Neural progenitor cell (in vitro differentiated cells): ENCODE measurements at regions not wholly inside any gene's neighbourhood (a gene's known extent, or its start where the extent isn't known, plus 50 kb on each side); places are given as distances from the start of the nearest gene placed in this dataset.

Source experiments
- DNase-seq: peaks from one replicate; pipeline ENCODE4 v3.0.0-alpha.2; 2016; ENCODE audit warnings: low spot score
- H2AFZ ChIP-seq: fragments of 200-600 bp; sonication (generic); replicated peaks from 2 replicates; pipeline ENCODE4 v1.6.1; 2016; ENCODE audit warnings: antibody characterized with exemption
- H3F3A ChIP-seq: fragments of 200-600 bp; sonication (generic); 2 replicates; pipeline ENCODE4 v1.6.1; 2016; ENCODE audit warnings: antibody characterized with exemption, low read depth
- H3K27ac ChIP-seq: fragments of 200-600 bp; sonication (generic); 2 replicates; pipeline ENCODE4 v1.5.1; 2016; ENCODE audit warnings: mild to moderate bottlenecking
- H3K27me3 ChIP-seq: fragments of 200-600 bp; sonication (generic); 2 replicates; pipeline ENCODE4 v1.6.1; 2016; ENCODE audit warnings: mild to moderate bottlenecking, moderate library complexity
- H3K36me3 ChIP-seq: fragments of 200-600 bp; sonication (generic); 2 replicates; pipeline ENCODE4 v1.5.1; 2016
- H3K4me1 ChIP-seq: fragments of 200-600 bp; sonication (generic); 2 replicates; pipeline ENCODE4 v1.6.1; 2016; ENCODE audit warnings: mixed run types
- H3K4me2 ChIP-seq: fragments of 200-600 bp; sonication (generic); 2 replicates; pipeline ENCODE4 v1.6.1; 2016
- H3K4me3 ChIP-seq: fragments of 200-600 bp; sonication (generic); 2 replicates; pipeline ENCODE4 v1.5.1; 2016
- H3K79me2 ChIP-seq: fragments of 200-600 bp; sonication (generic); 2 replicates; pipeline ENCODE4 v1.6.1; 2016; ENCODE audit warnings: low read depth
- H3K9ac ChIP-seq: fragments of 200-600 bp; sonication (generic); 2 replicates; pipeline ENCODE4 v1.6.1; 2016
- H3K9me3 ChIP-seq: fragments of 200-600 bp; sonication (generic); 2 replicates; pipeline ENCODE4 v1.5.1; 2016; ENCODE audit warnings: low read depth
- H4K20me1 ChIP-seq: fragments of 200-600 bp; sonication (generic); 2 replicates; pipeline ENCODE4 v1.6.1; 2016; ENCODE audit warnings: low read depth
- H3K27ac Mint-ChIP-seq: 3 replicates; pipeline ENCODE4 v1.8.0; 2021; ENCODE audit warnings: mixed read lengths
- H3K27me3 Mint-ChIP-seq: 2 replicates; pipeline ENCODE4 v1.8.0; 2022; ENCODE audit warnings: low read depth, mild to moderate bottlenecking, inconsistent platforms, moderate library complexity, mixed read lengths; ENCODE audit not compliant: insufficient read depth
- H3K36me3 Mint-ChIP-seq: 3 replicates; pipeline ENCODE4 v1.8.0; 2021; ENCODE audit warnings: mixed read lengths
- H3K4me1 Mint-ChIP-seq: 3 replicates; pipeline ENCODE4 v1.8.0; 2021; ENCODE audit warnings: mixed read lengths
- H3K4me3 Mint-ChIP-seq: 3 replicates; pipeline ENCODE4 v1.8.0; 2021; ENCODE audit warnings: mild to moderate bottlenecking, moderate library complexity, mixed read lengths
- H3K9me3 Mint-ChIP-seq: 3 replicates; pipeline ENCODE4 v1.8.0; 2020; ENCODE audit warnings: mixed read lengths
- EZH2 ChIP-seq: fragments of 200-600 bp; sonication (generic); IDR thresholded peaks from 2 replicates; pipeline ENCODE4 v1.6.1; 2017; ENCODE audit warnings: antibody characterized with exemption, mild to moderate bottlenecking, moderate library complexity
- EZH2phosphoT487 ChIP-seq: fragments of 200-600 bp; sonication (generic); IDR thresholded peaks from 2 replicates; pipeline ENCODE4 v1.6.1; 2017; ENCODE audit warnings: antibody characterized with exemption
- TF ChIP-seq, protein P1 (sequence below): fragments of 200-600 bp; sonication (generic); IDR thresholded peaks from 2 replicates; pipeline ENCODE4 v1.5.1; 2017; ENCODE audit warnings: antibody characterized with exemption, mild to moderate bottlenecking

DNA sequence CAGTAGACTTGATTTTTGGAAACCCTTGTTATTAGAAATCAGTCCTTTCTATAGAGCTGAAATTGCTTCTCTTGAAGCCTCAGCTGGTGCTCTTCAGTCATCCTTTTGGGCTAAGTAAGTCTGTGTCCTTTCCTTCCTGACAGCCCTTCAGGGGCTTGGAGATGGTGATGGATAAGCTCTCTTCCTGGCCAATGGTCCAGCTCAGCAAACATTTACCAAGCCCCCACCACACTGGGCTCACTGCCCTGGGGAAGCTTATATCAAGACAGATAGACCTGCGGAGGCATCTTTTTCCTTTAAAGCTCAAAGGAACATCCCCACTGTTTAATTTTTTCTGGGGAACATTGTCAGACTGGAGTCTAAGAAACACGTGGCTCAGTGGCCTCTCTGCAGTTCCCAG lies 139.6 kb downstream of the HAPSTR1 start:
- DNase-seq: no peak
- Mint-ChIP-seq H3K4me3 (no peak overlapping the region), H3K9me3 (no peaks in the 10 kb centered on the region), H3K36me3 (no peaks in the 10 kb centered on the region), H3K4me1 (peaks cover 26% of the 10 kb centered on the region), H3K27me3 (peaks cover 4% of the 10 kb centered on the region), H3K27ac (no peak overlapping the region)
- H3K4me3 ChIP-seq: no peak overlapping the region
- no peak overlapping the region for H3K27ac ChIP-seq
- no peak overlapping the region for H2AFZ ChIP-seq
- no peaks in the 10 kb centered on the region for H3K9me3 ChIP-seq
- no peaks in the 10 kb centered on the region for H3K79me2 ChIP-seq
- no peaks in the 10 kb centered on the region for H3K27me3 ChIP-seq
- H3K4me2 ChIP-seq: no peak overlapping the region
- peaks cover 17% of the 10 kb centered on the region for H3K4me1 ChIP-seq
- no peaks in the 10 kb centered on the region for H3K36me3 ChIP-seq
- no peaks in the 10 kb centered on the region for H4K20me1 ChIP-seq
- no peak overlapping the region for H3K9ac ChIP-seq
- TF ChIP-seq, protein P1, sequence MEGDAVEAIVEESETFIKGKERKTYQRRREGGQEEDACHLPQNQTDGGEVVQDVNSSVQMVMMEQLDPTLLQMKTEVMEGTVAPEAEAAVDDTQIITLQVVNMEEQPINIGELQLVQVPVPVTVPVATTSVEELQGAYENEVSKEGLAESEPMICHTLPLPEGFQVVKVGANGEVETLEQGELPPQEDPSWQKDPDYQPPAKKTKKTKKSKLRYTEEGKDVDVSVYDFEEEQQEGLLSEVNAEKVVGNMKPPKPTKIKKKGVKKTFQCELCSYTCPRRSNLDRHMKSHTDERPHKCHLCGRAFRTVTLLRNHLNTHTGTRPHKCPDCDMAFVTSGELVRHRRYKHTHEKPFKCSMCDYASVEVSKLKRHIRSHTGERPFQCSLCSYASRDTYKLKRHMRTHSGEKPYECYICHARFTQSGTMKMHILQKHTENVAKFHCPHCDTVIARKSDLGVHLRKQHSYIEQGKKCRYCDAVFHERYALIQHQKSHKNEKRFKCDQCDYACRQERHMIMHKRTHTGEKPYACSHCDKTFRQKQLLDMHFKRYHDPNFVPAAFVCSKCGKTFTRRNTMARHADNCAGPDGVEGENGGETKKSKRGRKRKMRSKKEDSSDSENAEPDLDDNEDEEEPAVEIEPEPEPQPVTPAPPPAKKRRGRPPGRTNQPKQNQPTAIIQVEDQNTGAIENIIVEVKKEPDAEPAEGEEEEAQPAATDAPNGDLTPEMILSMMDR: no peak
- TF ChIP-seq EZH2 (no peak), EZH2phosphoT487 (no peak)
- peaks cover 9% of the 10 kb centered on the region for H3F3A ChIP-seq

DNA sequence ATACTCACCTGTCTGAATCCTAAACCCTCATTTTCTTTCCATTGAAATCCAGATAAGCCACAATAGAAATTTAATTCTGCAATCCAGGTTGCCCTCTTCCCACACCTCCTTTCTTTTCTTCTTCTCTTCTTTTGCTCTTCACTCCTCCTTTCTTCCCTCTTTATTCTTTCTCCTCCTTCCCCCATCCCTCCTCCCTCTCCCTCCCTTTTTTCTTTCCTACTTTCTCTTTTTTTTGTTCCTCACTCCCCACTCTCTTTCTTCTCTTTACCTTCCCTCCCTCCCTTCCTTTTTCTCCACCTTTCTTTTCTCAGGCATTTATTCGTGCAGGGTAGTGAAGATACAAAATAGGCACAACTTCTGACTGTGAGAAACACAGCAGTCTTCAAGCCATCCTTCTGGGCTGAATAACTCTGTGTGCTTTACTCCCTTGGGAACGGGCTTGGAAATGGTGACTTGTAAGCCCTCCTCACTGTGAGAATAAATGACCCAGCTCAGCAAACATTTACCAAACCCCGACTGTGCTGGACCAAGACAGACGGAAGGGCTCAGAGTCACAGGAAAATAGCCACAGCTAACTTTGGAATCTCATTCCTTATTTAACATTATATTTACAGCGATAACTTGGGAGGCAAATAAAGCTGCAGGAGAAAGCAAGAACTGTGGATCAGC lies 140.8 kb downstream of the HAPSTR1 start:
- H4K20me1 ChIP-seq: no peaks in the 10 kb centered on the region
- H3K4me3 Mint-ChIP-seq: no peak overlapping the region
- H3K27ac Mint-ChIP-seq: peak overlapping the region; percentile 31
- H3K36me3 ChIP-seq: no peaks in the 10 kb centered on the region
- no peak overlapping the region for H3K9ac ChIP-seq
- TF ChIP-seq EZH2: no peak
- TF ChIP-seq, protein P1: no peak
- no peak for TF ChIP-seq EZH2phosphoT487
- no peaks in the 10 kb centered on the region for H3K79me2 ChIP-seq
- no peaks in the 10 kb centered on the region for H3K9me3 ChIP-seq
- H3K4me2 ChIP-seq: peak overlapping the region; percentile 52
- H3K9me3 Mint-ChIP-seq: no peaks in the 10 kb centered on the region
- H3K4me1 Mint-ChIP-seq: peaks cover 27% of the 10 kb centered on the region
- no peak overlapping the region for H3K4me3 ChIP-seq
- peak; percentile 23 for DNase-seq
- no peaks in the 10 kb centered on the region for H3K36me3 Mint-ChIP-seq
- no peaks in the 10 kb centered on the region for H3K27me3 ChIP-seq
- H3K4me1 ChIP-seq: peaks cover 17% of the 10 kb centered on the region
- peaks cover 3% of the 10 kb centered on the region for H3K27me3 Mint-ChIP-seq
- peaks cover 9% of the 10 kb centered on the region for H3F3A ChIP-seq
- peak overlapping the region; percentile 75 for H3K27ac ChIP-seq
- no peak overlapping the region for H2AFZ ChIP-seq

DNA sequence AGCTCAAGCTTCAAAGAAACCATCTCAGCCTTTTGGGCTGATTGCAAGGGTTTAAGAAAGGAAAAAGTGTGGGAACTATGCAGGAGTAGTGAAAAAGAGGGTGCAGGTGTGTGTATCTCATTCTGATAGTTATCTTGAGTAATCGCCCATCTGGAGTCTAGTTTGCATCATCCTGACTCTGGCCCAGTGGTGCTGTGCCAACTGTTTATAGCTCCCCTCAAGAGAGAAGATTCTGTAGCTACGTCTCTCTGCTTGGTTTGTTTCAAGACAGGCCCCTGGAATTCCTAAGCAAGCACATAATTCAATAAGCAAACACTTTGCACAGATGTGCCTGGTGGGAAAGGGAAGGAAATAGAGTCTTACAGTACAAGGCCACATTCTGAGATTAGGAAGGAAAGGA lies 144.4 kb downstream of the HAPSTR1 start:
- Histone ChIP-seq H3K4me3 (no peak overlapping the region), H3F3A (peaks cover 9% of the 10 kb centered on the region), H3K4me2 (no peak overlapping the region), H3K9ac (no peak overlapping the region), H3K9me3 (no peaks in the 10 kb centered on the region), H3K27me3 (no peaks in the 10 kb centered on the region), H3K4me1 (peaks cover 17% of the 10 kb centered on the region), H3K27ac (no peak overlapping the region), H3K79me2 (no peaks in the 10 kb centered on the region), H4K20me1 (no peaks in the 10 kb centered on the region), H2AFZ (no peak overlapping the region), H3K36me3 (no peaks in the 10 kb centered on the region)
- no peak for DNase-seq
- Mint-ChIP-seq H3K4me1 (peaks cover 27% of the 10 kb centered on the region), H3K9me3 (peaks cover 2% of the 10 kb centered on the region), H3K27me3 (peaks cover 2% of the 10 kb centered on the region), H3K36me3 (no peaks in the 10 kb centered on the region), H3K4me3 (no peak overlapping the region), H3K27ac (peak overlapping the region; percentile 65)
- TF ChIP-seq EZH2phosphoT487 (no peak), EZH2 (no peak)
- TF ChIP-seq, protein P1: no peak
